HG03442 (cell line): ENCODE measurements at regions not wholly inside any gene's neighbourhood (a gene's known extent, or its start where the extent isn't known, plus 50 kb on each side); places are given as distances from the start of the nearest gene placed in this dataset.
A peak's percentile ranks its signal among the peaks of the same experiment; 100 is the strongest.
"Not testable (repeated sequence)": the region's sequence is repeated elsewhere in the genome, so short reads cannot be mapped to it uniquely, and the experiment has no call there.

Source experiments
- ATAC-seq: cut with Tn5 transposase; IDR thresholded peaks from one replicate; pipeline ENCODE4 v1.9.1; 2021; ENCODE audit warnings: mild to moderate bottlenecking, moderate library complexity; ENCODE audit not compliant: unreplicated experiment

GRCh38 chr14:49036266-49036665 is 549.9 kb downstream of the RPS29 start:
- ATAC-seq: no peak

DNA sequence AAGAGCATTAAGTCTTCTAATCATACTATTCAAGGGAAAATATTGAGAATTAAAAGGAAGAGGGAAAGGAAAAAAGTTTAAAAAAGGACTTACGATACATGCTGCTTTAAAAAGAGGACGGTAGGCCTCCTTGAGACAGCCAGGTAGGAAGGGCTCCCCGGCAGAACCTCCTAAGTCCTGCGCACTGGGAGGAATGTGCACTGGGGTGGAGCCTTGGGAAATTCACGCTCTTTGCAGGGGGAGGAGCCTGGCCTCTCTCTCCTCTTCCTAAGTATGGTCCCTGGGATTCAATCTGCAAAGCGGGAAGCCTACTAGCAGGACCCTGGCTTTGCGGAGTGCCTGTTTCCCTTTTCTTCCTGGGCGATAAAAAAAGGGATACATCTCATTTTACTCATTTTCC is 553.0 kb downstream of the RPS29 start:
- ATAC-seq: no peak

DNA sequence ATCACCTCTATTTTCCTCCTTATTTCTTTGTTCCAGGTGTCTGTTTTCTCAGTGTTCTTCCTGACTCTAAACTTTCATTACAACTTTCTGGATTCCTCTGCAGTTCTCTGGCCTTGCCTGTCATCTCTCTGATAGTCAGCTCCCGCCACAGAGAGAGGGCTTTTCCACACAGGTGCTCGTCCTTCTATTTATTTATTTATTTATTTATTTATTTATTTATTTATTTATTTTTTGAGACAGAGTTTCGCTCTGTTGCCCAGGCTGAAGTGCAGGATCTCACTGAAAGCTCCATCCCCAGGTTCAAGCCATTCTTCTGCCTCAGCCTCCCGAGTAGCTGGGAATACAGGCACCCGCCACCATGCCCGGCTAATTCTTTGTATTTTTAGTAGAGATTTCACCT is 554.5 kb downstream of the RPS29 start:
- ATAC-seq: not testable (repeated sequence)

DNA sequence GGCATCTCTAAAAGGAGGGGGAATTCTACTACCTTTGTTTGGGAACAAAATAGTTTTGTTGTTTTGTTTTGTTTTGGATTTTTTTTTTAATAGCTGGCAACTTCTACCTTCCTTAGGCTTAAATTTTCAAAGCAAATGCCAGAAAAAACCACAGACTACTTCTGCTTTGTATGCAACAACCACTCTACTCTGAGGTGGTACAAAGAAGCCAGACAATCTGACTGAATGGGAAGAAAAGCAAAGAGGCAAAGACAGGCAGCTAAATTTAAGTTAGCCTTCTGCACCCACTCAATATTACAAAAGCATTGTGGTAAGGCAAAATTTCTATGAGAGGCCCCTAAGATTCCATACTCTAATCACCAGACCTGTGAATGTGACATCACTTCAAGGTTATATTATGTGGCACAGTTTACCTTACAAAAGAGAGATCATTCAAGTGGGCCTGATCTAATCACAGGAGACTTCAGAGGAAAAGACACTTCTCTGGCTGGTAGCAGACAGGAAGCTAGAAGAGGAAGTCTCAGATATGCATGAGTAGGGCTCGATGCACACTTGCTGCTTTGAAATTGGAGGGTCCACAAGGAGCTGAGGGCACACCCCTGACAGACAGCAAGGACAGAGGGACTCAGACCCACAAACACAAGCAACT is 566.6 kb downstream of the RPS29 start:
- ATAC-seq: peak; percentile 80

- ATAC-seq: no peak
Measured at GRCh38 chr14:49017447-49017846, 568.7 kb downstream of the RPS29 start.

GRCh38 chr14:49016381-49016780 is 569.8 kb downstream of the RPS29 start:
- ATAC-seq: no peak

DNA sequence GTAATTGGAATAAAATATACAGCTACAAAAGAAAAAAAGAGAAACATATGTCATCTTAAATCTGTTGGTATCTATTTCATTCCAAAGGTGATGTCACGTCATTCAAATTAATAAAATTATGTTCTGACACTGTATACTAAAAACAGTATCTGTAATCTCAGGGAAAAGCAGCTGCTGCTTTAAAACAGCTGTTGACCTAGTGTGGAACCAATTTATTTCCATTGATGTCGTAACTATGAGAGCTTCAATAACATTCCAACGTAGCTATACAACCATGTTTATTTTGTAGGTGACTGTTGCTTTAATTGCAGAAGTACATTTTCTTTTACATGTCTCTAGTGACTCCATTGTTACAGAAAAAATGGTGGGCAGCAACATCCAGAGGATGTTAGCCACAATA is 571.7 kb downstream of the RPS29 start:
- no peak for ATAC-seq

- no peak for ATAC-seq
Measured at GRCh38 chr14:49008363-49008762, 577.8 kb downstream of the RPS29 start.

DNA sequence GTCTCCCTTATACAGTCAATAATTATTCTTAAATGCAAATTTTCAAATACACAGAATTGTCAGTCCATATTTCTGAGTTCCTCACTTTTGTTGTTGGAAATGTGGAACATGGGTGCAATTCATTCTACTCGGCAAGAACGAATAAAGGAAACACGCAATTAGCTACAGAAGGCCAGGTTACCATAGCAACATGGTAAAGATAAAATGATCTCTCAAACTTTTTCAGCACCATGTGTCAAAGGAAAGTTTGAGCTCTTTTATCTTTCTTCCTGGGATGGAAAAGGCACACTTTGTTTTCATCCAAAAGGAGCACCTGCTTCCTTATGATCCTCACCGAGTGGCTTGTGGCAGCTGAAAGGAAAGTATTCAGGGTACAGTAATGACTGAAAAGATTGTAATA is 595.0 kb downstream of the RPS29 start:
- no peak for ATAC-seq

DNA sequence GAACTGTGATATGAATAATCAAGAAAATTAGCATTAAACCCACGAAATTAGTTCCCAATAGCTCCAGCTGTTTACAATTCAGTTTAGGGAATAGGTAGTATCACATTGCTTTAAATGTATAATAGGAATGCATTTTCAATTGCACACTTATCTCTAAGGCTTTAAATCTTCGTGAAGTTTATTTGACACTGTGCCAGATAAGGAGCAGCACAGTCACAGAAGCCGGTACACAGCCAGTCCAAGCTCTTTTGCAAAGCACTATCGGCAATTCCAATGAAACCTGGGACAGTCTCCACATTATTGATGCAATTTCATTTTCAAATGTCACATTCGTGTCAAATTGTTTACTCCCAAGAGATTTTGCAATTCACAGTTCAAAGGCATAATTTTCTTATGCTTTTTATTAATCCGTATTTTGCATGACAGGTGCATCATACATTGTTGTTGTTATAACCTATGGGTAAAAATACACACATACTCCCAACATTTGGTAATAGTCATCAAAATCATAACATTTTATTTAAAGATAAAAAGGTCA is 602.8 kb downstream of the RPS29 start:
- no peak for ATAC-seq

DNA sequence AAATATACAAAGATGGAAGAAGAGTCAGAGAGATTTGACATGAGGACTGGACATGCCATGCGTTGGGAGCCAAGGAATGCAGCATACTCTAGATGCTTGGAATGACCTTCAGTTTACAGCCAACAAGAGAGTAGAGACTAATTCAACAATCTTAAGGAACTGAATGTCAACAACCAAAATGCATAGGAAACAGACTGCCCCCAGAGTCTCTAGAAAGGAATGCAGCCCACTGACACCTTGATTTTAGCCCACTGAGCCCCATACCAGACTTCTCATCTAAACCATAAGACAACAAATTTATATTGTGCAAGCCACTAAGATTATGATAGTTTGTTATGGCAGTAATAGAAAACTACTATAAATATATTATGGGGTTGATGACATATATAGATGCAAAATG is 611.2 kb downstream of the RPS29 start:
- ATAC-seq: no peak

- ATAC-seq: no peak
Measured at GRCh38 chr14:48973151-48973550, 613.0 kb downstream of the RPS29 start.

DNA sequence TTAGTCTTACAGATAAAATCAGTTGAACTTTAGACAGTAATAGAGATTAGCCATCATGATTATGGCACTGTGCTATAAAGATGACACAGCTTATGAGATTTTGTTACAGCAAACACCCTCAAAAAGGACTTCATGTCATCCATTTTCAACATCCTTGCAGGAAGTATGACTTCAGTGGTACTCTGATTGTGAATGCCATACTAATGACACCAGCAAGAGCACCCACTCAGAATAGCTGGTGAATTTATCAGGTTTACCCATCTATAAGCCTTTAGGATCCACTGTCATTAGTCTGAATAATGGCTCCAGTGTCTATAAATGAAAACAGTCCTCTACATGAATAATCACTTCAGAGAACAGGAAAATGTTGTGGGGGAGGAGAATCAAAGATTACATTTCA is 615.2 kb downstream of the RPS29 start:
- no peak for ATAC-seq

DNA sequence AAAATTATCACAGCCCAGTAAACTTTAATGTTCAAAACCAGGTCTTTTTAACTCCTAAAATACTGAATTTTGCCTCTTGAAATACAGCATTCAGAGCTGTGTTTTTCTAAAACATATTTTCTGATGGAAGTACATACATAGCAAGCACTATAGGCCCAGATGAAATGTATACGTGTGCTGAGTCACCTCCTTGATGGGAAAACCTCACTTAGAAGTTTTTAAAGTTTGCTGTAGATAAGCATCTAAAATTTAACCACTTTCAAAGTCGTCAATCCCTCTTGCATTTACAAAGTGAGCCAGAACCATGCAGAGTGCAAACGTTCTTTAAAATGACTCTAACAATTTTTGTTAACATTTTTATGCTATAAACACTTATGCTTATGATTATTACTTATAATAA is 618.8 kb downstream of the RPS29 start:
- no peak for ATAC-seq

DNA sequence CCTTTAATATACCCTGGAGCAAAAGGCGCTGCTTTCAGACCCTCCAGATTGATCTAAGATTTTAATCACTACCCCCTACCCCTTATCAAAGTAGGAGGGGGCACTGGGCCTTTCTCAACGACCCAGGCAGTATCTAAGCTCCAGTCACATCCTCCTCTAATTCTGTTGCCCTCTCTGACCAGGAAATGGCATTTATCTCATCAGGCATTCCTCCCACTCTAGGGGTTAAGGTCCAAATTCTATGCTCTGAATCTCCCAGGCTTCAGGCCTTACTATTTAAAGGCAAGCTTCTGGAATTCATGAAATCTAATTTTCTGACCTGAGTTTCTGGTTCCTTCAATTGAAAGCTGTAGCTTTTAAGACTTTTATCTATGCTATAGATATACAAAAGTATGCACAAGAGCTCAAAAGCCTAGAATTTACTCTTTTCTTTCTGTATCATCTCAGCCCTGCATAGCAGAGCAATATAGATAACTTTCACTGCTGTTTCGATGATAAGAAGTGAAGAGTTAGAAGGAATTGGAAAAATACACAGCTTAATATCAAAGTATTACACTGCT is 622.9 kb downstream of the RPS29 start:
- no peak for ATAC-seq

DNA sequence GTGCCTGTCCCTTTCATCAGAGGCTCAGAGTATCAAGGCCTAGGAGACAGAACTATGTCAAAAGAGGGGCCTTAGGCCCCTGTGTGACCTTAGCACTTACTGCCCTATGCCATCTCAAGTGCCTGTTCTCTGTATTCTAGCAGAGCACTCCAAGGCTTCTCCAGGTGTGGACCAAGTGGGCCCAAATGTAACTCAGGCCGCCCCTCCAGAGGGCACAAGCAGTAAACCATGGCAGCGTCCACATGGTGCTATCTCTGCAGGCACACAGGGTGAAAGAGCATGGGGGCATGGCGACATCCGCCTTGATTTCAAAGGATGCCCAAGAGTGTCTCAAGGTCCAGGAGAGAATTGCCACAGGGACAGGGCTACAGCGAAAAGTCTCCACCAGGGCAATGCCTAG is 628.7 kb downstream of the RPS29 start:
- no peak for ATAC-seq

DNA sequence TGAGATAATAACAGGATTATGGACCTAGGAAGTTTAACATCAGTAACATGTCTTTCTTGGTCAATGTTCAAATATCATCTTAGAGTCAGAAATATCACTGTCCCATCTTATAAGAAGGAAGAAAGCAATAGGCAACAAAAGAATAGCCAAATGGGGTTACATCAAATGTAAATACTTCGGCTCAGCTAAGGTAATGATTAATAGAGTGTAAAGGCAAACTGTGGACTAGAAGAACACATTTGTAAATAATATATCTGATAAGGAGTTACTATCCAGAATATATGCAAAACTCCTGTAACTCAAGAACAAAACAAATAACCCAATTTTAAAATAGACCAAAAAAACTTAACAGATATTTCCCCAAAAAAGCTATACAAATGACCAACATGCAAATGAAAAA is 630.3 kb downstream of the RPS29 start:
- ATAC-seq: no peak

DNA sequence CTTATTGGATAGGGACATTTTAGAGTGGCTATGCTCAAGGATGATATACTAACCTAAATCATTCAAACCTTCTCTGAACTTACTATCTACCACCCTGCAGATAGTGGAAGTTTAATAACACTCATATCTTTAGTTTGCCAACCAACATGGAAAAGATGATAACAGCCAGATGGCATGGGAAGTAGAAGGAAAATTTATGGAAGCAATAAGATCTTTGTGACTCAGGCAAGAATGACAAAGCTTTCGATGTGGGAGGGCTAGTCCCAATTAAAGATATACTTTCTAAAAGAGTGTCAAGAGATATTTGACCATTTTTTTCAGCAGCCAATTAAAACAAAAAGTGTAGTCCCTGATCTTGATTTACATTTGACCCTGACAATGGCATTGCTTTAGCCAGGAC is 631.7 kb downstream of the RPS29 start:
- ATAC-seq: no peak

GRCh38 chr14:48944809-48945208 is 641.4 kb downstream of the RPS29 start:
- ATAC-seq: no peak

DNA sequence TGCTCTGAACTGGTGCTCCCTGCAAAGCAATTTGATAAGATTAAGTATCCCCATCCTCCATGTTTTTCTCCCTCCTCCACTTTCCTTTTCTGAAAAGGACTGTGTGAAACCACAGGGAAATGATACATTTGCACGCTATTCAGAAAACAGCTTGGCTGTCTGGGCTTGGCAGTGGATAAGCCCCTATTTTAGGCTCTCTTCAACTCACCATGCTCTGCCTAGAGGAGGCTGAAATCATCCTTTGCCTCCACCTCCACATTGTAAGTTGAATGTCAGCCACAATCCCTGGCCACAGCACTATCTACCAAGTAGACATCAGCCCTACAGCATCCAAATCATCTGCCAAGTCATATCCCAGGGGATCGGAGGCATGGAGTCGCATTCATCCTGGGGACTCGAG is 642.3 kb downstream of the RPS29 start:
- no peak for ATAC-seq

GRCh38 chr14:48937541-48938195 is 648.5 kb downstream of the RPS29 start:
- ATAC-seq: no peak

GRCh38 chr14:48936849-48937248 is 649.3 kb downstream of the RPS29 start:
- no peak for ATAC-seq
